Mesendoderm (in vitro differentiated cells): ENCODE measurements at regions not wholly inside any gene's neighbourhood (a gene's known extent, or its start where the extent isn't known, plus 50 kb on each side); places are given as distances from the start of the nearest gene placed in this dataset.
"Not testable (repeated sequence)": the region's sequence is repeated elsewhere in the genome, so short reads cannot be mapped to it uniquely, and the experiment has no call there.

Source experiments
- DNase-seq: peaks from one replicate; pipeline ENCODE4 v3.0.0; 2013
- H2AK5ac ChIP-seq: 2 replicates; pipeline ENCODE4 v1.6.1; 2013; ENCODE audit warnings: low read length, inconsistent platforms
- H2BK120ac ChIP-seq: 2 replicates; pipeline ENCODE4 v1.6.1; 2013; ENCODE audit warnings: low read depth, mild to moderate bottlenecking, low read length, moderate library complexity, mixed read lengths
- H2BK15ac ChIP-seq: replicated peaks from 2 replicates; pipeline ENCODE4 v1.6.1; 2013; ENCODE audit warnings: low read depth, mild to moderate bottlenecking, moderate library complexity
- H2BK5ac ChIP-seq: 2 replicates; pipeline ENCODE4 v1.6.1; 2013; ENCODE audit warnings: low read length, inconsistent platforms
- H3K18ac ChIP-seq: 2 replicates; pipeline ENCODE4 v1.6.1; 2013; ENCODE audit warnings: mild to moderate bottlenecking, low read length, mixed read lengths
- H3K23ac ChIP-seq: one replicate; pipeline ENCODE4 v1.6.1; 2013; ENCODE audit warnings: low read length
- H3K27ac ChIP-seq: 2 replicates; pipeline ENCODE4 v1.5.1; 2013; ENCODE audit warnings: low read depth, mild to moderate bottlenecking, inconsistent platforms, low read length, moderate library complexity
- H3K27me3 ChIP-seq: 2 replicates; pipeline ENCODE4 v1.6.1; 2013; ENCODE audit warnings: low read length, control low read depth, mild to moderate bottlenecking, inconsistent platforms; ENCODE audit not compliant: insufficient read depth, poor library complexity
- H3K36me3 ChIP-seq: 2 replicates; pipeline ENCODE4 v1.6.1; 2013; ENCODE audit warnings: low read length, inconsistent platforms; ENCODE audit not compliant: control insufficient read depth, insufficient read depth
- H3K4ac ChIP-seq: one replicate; pipeline ENCODE4 v1.6.1; 2013; ENCODE audit warnings: low read depth, mild to moderate bottlenecking, low read length, moderate library complexity
- H3K4me1 ChIP-seq: 2 replicates; pipeline ENCODE4 v1.6.1; 2013; ENCODE audit warnings: low read depth, low read length, inconsistent platforms; ENCODE audit not compliant: control insufficient read depth
- H3K4me2 ChIP-seq: 2 replicates; pipeline ENCODE4 v1.6.1; 2013; ENCODE audit warnings: low read length
- H3K4me3 ChIP-seq: 2 replicates; pipeline ENCODE4 v1.5.1; 2013; ENCODE audit warnings: mild to moderate bottlenecking, low read length
- H3K56ac ChIP-seq: one replicate; pipeline ENCODE4 v1.6.1; 2013; ENCODE audit warnings: low read length
- H3K79me1 ChIP-seq: 2 replicates; pipeline ENCODE4 v1.6.1; 2013; ENCODE audit warnings: low read length, inconsistent platforms
- H3K79me2 ChIP-seq: 2 replicates; pipeline ENCODE4 v1.6.1; 2013; ENCODE audit warnings: mild to moderate bottlenecking, low read length; ENCODE audit not compliant: control insufficient read depth, insufficient read depth
- H3K9ac ChIP-seq: 2 replicates; pipeline ENCODE4 v1.6.1; 2013; ENCODE audit warnings: low read length, inconsistent platforms
- H4K5ac ChIP-seq: one replicate; pipeline ENCODE4 v1.6.1; 2013; ENCODE audit warnings: low read length
- H4K8ac ChIP-seq: one replicate; pipeline ENCODE4 v1.6.1; 2013; ENCODE audit warnings: low read depth, mild to moderate bottlenecking, control low read depth, low read length, moderate library complexity
- WGBS: extraction: QIAGEN DNeasy Blood & Tissue Kit; methylation state at CpG from one replicate; pipeline ENCODE4 v1.1.7; 2013; ENCODE audit warnings: low lambda C conversion rate, missing lambda C conversion rate; ENCODE audit not compliant: insufficient coverage; ENCODE audit errors: extremely low coverage; 5-methylcytosine and 5-hydroxymethylcytosine counted together

DNA sequence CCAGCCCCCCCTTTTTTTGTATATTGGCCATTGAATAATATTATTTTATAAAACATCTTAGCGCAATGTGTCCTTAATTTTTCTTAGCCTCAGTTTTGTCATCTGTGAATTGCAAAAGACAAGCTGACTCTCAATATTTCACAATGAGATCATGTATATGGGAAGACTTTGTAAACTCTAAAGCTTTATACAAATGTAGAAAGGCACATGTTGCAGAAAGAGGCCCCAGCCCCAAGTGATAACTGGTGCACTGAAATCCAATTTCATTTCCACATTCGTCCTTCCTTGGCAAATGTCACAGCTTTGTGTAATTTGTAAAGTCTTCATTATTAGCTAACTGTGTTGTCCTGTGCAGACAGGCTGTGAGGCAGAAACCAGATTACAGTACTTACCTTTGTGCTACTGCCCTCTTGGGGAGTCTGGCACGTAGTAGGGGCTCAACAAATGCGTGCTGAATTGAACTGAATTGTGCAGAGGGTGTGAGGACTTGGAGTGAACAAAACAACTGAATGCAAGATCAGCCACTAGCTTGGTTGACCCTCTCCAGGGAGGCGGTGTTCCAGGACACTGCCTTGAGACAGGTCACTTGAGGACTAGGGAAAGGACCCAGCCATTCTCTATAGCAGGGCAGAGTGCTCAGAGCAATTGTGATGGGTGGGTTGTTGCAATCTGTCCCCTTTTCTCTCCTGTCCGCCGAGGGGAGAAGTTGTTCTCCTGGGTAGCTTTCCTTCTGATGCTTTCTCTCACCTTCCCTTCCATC lies 74.6 kb downstream of the LMO4 start:
- H2BK15ac ChIP-seq: no peak overlapping the region
- H2BK5ac ChIP-seq: no peak overlapping the region
- no peak overlapping the region for H3K4me3 ChIP-seq

DNA sequence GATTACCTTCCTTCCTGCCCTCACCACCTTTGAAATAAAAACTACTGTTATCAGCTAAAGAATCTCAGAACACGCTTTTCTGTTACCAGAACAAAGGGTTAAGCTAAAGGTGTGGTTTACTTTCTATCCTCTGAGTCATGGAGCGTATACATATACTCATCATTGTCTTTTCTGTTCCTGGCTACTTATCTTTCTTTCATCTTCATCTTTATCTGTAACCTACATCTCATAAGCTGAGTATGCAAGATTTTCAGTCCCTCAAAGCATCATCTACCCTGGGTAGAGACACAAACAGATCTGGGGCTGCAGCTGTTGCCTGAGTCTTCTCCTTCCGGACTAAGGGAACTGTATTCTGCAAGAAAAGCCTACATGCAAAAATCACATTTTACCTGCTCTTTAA lies 75.6 kb downstream of the LMO4 start:
- H2BK5ac ChIP-seq: no peak overlapping the region
- WGBS: no CpG with 5 or more reads among the region's 3 CpGs
- DNase-seq: no peak

More for the DNA sequence above, 74.6 kb downstream of the LMO4 start:
- Histone ChIP-seq H3K4ac (no peak overlapping the region), H3K36me3 (no peaks in the 10 kb centered on the region), H4K5ac (no peak overlapping the region), H2BK120ac (no peak overlapping the region), H3K79me2 (no peaks in the 10 kb centered on the region), H2AK5ac (no peak overlapping the region), H3K4me2 (no peak overlapping the region), H4K8ac (no peak overlapping the region), H3K4me1 (no peaks in the 10 kb centered on the region), H3K79me1 (no peaks in the 10 kb centered on the region), H3K27ac (no peak overlapping the region), H3K18ac (no peak overlapping the region), H3K56ac (no peak overlapping the region), H3K23ac (no peak overlapping the region), H3K9ac (no peak overlapping the region), H3K27me3 (no peaks in the 10 kb centered on the region)
- no CpG with 5 or more reads among the region's 7 CpGs for WGBS
- DNase-seq: no peak

DNA sequence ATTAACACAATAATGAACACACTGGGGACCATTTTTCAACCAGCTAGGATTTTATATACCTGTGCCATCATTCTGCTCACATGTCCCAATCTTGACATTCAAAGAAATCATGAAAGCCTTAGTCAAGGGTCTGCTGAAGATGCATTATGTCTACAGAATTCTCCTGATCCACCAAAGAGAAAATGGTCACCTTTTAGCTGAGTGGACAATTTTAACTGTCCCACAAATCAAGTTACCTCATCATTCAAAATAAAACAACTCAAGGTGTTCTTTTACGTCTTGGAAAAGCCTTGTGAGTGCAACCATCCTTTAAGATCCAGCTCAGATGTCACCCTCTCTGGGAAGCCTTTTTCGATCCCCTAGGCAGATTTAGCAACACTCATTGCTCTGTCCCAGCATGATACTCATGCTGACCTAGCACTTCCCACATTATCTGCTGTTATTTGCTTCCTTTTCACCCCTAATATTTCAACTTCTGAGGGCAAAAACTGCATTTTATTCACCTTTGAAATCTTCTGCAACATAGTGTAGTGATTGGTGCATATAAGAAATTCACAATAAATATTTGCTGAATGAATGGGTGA lies 80.1 kb downstream of the LMO4 start:
- Histone ChIP-seq H4K8ac (no peak overlapping the region), H3K4me2 (no peak overlapping the region), H3K23ac (no peak overlapping the region), H3K79me1 (no peaks in the 10 kb centered on the region), H4K5ac (no peak overlapping the region), H3K9ac (no peak overlapping the region), H3K56ac (no peak overlapping the region), H3K4me3 (no peak overlapping the region), H3K27ac (no peak overlapping the region), H3K4ac (no peak overlapping the region), H3K18ac (no peak overlapping the region), H2AK5ac (no peak overlapping the region), H2BK15ac (no peak overlapping the region), H3K4me1 (no peaks in the 10 kb centered on the region), H2BK5ac (no peak overlapping the region), H3K27me3 (no peaks in the 10 kb centered on the region), H2BK120ac (no peak overlapping the region), H3K36me3 (no peaks in the 10 kb centered on the region), H3K79me2 (no peaks in the 10 kb centered on the region)
- no CpG with 5 or more reads among the region's 2 CpGs for WGBS
- DNase-seq: no peak

More for the DNA sequence above, 75.6 kb downstream of the LMO4 start:
- Histone ChIP-seq H3K4me2 (no peak overlapping the region), H3K79me1 (no peaks in the 10 kb centered on the region), H3K18ac (no peak overlapping the region), H3K27ac (no peak overlapping the region), H3K56ac (no peak overlapping the region), H3K79me2 (no peaks in the 10 kb centered on the region), H2BK120ac (no peak overlapping the region), H3K23ac (no peak overlapping the region), H3K27me3 (no peaks in the 10 kb centered on the region), H4K8ac (no peak overlapping the region), H3K4ac (no peak overlapping the region), H3K4me3 (no peak overlapping the region), H2AK5ac (no peak overlapping the region), H3K9ac (no peak overlapping the region), H3K36me3 (no peaks in the 10 kb centered on the region), H4K5ac (no peak overlapping the region), H3K4me1 (no peaks in the 10 kb centered on the region), H2BK15ac (no peak overlapping the region)

DNA sequence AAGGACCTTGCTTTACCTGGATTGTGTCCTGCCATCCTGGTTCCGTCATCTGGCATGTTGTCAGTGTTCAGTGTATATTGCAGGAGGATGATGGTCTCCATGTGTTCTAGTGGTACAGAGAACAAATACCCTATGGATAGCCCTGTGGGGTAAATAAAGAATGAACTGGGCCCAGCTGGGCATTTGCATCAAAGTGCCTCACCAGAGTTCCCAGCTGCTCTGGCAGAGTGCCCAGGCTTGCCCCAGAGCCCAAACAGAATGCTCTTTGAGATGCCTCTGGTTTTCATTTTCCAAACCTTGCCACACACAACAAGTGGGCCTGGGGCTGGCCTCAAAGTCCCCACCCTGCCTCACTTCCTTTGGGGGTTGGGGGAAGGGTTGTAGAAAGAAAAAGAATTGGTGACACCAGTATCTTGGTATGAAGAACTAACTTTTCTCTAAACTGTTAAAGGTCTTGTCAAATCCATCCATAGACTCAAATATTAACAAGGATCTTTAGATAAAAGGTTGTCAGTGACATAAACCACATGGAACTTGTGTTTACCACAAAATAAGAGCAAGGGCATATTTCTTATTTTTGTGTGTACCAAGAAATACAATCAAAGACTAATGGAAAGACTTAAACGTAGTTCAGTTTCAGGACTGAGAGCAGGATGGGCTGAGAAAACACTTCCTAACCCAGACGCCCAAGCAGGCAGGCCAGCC lies 82.2 kb downstream of the LMO4 start:
- H3K36me3 ChIP-seq: no peaks in the 10 kb centered on the region
- H3K4ac ChIP-seq: no peak overlapping the region
- no peaks in the 10 kb centered on the region for H3K4me1 ChIP-seq
- H2BK5ac ChIP-seq: no peak overlapping the region
- H3K27ac ChIP-seq: no peak overlapping the region
- H2BK15ac ChIP-seq: no peak overlapping the region
- no CpG with 5 or more reads among the region's 3 CpGs for WGBS
- H3K79me1 ChIP-seq: no peaks in the 10 kb centered on the region
- peak overlapping the region; percentile 56 for H4K8ac ChIP-seq
- H3K4me2 ChIP-seq: no peak overlapping the region
- H2BK120ac ChIP-seq: no peak overlapping the region
- H3K56ac ChIP-seq: no peak overlapping the region
- no peak overlapping the region for H3K18ac ChIP-seq
- H3K9ac ChIP-seq: no peak overlapping the region
- no peak overlapping the region for H4K5ac ChIP-seq
- no peaks in the 10 kb centered on the region for H3K79me2 ChIP-seq
- H3K23ac ChIP-seq: no peak overlapping the region
- no peak for DNase-seq
- H2AK5ac ChIP-seq: no peak overlapping the region
- H3K27me3 ChIP-seq: no peaks in the 10 kb centered on the region
- H3K4me3 ChIP-seq: no peak overlapping the region

DNA sequence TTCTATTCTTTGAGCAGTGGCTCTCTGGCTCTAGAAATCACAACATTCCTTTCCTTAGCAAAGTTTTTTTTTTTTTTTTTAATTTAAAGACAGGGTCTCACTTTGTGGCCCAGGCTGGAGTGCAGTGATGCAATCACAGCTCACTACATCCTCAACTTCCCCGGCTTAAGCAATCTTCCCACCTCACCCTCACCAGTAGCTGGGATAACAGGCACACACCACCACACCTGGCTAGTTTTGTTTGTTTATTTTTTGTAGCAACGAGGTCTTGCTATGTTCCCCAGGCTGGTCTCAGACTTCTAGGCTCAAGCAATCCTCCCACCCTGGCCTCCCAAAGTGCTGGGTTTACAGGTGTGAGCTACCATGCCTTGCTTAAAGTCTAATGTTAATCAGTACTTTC lies 85.2 kb downstream of the LMO4 start:
- not testable (repeated sequence) for H3K4me1 ChIP-seq, H3K27me3 ChIP-seq, H3K27ac ChIP-seq, H4K8ac ChIP-seq, H3K56ac ChIP-seq, H3K36me3 ChIP-seq, H3K9ac ChIP-seq, H4K5ac ChIP-seq, DNase-seq, H3K18ac ChIP-seq, H2BK120ac ChIP-seq, H3K79me2 ChIP-seq, H3K4ac ChIP-seq, H3K23ac ChIP-seq, H2AK5ac ChIP-seq, H2BK5ac ChIP-seq, H3K4me3 ChIP-seq, H2BK15ac ChIP-seq, H3K4me2 ChIP-seq, H3K79me1 ChIP-seq
- no CpG with 5 or more reads among the region's 2 CpGs for WGBS
